ENCODE measurements at regions not wholly inside any gene's neighbourhood (a gene's known extent, or its start where the extent isn't known, plus 50 kb on each side); places are given as distances from the start of the nearest gene placed in this dataset.

GRCh38 chr2:120578576-120579352 is 156.9 kb upstream of the GLI2 start:
- no peak for TF ChIP-seq CTCF (IDR thresholded peaks at IDR 0.05)
- TF ChIP-seq POLR2A (IDR thresholded peaks at IDR 0.05) = no peak
